NCI-H2227 treated with DMSO at 0.1 percent for 48 hours (cell line): ENCODE measurements at regions not wholly inside any gene's neighbourhood (a gene's known extent, or its start where the extent isn't known, plus 50 kb on each side); places are given as distances from the start of the nearest gene placed in this dataset.

ENCODE experiments used
- DNase-seq: peaks from one replicate; lab custom pipeline; 2025; lab: John Stamatoyannopoulos, UW

DNA sequence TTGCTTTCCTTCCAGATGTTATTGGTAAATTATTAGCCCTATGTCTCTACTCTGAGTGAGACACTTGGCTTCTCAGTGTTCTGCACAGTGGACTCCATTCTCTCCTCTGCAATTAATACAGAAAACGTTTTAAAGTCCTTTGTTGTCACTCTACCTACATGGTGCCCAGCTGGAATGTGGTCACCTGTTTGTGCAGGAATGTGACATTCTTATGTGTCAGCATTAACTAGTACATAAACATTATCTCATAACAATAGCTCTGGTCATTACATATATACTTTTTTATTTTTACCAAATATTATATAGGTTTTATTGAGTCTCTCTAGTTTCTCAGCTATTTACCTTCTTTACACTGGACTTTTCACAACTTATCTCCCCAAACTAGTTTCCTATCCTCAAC lies 147.0 kb upstream of the KCNMB2 start:
- DNase-seq: no peak

DNA sequence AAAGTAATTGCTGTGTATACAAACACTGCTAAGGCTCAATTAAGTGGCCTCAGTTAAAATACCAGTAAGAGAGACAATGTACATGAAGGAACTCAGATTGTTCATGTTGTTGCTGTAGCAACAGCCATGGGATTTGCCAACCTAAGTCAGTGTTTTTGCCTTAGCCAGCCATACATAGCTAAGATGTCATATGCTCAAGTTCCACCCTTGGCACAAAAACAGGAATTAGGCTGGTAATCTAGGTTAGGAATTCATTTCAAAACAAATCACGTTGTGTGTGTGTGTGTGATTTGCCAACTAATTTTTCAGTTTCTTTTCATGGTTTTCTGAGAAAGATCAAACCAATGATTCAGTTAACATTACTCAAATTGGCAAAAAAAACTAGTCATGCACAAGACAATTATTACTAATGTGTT lies 143.7 kb upstream of the KCNMB2 start:
- no peak for DNase-seq

GRCh38 chr3:178393146-178393545 lies 143.1 kb upstream of the KCNMB2 start:
- no peak for DNase-seq

GRCh38 chr3:178393824-178394223 lies 142.4 kb upstream of the KCNMB2 start:
- DNase-seq: no peak

DNA sequence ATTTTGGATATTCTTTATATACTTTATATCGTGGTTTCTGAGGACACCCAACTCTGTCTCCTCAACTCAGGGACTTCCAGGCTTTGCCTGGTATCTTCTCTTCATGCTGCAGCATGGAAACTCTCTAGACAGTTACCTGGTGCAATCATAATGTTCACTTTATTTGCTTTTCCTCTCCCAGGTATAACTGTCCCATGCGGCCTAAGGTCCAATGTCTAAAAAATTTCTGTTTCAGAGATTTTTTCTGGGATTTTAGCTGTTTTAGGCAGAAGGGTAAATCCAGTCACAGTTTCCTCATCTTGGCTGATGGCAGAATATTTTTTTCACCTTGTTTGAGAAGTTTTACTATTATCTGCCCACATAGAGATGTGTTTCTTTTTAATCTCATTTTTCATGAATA lies 139.9 kb upstream of the KCNMB2 start:
- DNase-seq: no peak

DNA sequence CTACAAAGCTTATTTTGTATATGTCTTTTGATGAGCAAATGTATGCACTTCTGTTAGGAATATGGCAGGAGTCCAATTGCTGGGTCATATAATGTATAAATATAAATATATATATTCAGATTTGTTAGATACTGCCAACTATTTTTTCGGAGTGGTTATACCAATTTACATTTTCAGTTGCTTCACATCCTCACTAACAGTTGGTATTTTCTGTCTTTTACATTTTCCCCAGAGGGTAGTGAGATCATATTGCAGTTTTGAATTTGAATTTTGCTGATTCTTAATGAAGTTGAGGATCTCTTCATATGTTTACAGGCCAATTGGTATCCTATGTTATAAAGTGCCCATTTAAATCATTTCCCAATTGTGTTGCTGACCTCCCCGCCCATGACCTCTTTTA lies 139.0 kb upstream of the KCNMB2 start:
- DNase-seq: no peak

- no peak for DNase-seq
Measured at GRCh38 chr3:178397836-178398235, 138.4 kb upstream of the KCNMB2 start.

DNA sequence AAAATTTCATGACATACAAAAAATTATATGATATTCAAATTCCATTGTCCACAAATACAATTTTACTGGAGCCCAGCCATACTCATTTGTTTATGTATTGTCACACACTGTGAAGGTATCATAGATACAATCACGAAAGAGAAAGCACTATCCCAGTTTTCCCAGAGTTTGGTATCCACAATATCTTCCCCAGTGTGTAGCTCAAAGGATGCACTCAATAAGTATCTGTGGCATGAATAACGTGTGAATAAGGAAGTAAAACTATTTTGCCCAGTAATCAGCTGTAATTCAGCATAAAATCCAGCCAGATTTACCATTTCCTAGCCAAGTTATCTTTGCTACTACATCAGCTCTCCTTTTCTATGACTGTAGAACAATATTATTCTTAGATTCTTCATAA lies 131.3 kb upstream of the KCNMB2 start:
- no peak for DNase-seq

DNA sequence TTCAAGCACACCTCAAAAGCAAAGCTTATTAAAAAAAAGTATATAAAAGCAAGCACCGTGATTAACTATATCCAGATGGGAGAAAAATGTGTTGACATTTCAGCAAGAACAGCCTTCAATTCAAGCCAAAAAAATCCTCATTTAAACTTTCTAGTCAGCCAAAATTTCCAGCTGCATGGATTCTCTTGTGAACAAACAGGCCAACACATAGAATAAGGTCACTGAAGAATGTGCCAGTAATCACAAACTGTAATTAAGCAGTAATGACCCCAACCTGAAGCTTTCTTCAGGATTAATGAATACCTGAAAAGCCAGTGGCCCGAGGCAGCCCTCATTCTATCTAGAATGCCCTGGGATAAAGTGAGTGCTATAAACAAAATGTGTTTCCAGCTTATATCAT lies 130.7 kb upstream of the KCNMB2 start:
- DNase-seq: peak; percentile 23

DNA sequence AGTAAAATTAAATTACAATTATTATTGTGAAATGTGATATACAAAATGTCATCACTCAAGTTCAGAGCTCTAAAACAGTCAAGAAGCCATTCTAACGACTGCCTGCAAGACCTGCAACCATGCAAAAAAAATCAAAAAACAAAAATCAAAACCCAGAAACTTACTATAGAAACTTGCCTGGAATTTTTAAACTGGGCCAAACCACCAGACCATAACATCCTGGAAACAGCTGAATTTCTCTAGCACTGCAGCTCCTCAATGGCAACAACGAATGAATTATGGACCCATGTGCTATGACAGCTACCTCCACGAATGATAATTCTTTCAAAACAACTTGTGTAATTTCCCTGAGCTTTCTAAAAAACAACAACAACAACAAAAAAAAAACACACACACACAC lies 130.0 kb upstream of the KCNMB2 start:
- no peak for DNase-seq

DNA sequence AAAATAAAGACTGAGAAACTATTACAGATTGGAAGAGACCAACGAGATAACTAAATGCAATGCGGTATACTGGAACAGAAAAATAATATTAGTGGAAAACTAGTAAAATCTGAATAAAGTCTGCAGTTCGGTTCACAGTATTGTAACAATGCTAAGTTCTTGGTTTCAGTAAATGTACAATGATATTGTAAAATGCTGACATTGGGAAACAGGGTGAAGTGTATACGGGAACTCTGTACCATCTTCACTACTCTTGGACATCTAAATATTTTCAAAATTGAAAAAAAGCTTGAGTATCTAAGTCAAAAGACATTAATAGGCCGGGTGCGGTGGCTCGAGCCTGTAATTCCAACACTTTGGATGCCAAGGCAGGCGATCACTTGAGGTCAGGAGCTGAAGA lies 120.9 kb upstream of the KCNMB2 start:
- DNase-seq: no peak

- DNase-seq: no peak
Measured at GRCh38 chr3:178417736-178418135, 118.5 kb upstream of the KCNMB2 start.

GRCh38 chr3:178419071-178419470 lies 117.2 kb upstream of the KCNMB2 start:
- no peak for DNase-seq

DNA sequence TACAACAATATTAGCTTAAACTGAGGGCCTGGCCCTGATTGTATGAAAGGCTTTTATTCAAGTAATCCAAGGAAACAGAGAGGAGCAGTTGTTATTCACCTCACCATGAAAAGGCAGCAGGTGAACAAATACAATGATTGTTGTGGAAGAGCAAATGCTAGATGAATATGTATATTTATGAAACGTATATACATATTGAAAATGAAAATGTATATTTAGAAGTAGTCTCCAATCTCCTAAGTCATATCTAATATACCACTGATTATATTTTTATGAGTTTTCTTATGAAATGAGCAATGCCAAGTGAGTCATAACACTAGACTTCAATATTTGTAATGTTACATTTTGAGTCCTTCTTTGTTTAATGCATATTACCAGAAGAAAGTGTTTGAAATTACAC lies 116.2 kb upstream of the KCNMB2 start:
- DNase-seq: no peak

DNA sequence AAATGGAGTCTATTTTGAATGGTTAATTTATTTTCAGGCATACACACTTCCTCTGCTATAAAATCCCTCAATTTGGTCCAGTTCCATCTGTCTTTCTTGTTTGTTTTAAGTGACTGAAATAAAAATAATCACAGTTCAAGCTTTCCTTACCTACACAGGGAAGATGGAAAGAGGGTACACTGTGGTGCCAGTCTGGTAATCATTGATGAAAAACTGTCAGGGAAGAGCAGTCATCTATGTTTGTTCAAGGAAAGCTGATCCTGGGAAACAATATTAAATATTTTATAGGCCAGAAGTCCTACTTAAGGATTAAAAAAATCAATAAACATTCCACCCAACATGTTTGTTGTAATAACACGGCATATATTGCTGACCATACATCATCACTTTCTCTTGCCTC lies 115.2 kb upstream of the KCNMB2 start:
- DNase-seq: no peak

GRCh38 chr3:178422406-178422805 lies 113.8 kb upstream of the KCNMB2 start:
- no peak for DNase-seq

- DNase-seq: no peak
Measured at GRCh38 chr3:178428037-178428436, 108.2 kb upstream of the KCNMB2 start.

DNA sequence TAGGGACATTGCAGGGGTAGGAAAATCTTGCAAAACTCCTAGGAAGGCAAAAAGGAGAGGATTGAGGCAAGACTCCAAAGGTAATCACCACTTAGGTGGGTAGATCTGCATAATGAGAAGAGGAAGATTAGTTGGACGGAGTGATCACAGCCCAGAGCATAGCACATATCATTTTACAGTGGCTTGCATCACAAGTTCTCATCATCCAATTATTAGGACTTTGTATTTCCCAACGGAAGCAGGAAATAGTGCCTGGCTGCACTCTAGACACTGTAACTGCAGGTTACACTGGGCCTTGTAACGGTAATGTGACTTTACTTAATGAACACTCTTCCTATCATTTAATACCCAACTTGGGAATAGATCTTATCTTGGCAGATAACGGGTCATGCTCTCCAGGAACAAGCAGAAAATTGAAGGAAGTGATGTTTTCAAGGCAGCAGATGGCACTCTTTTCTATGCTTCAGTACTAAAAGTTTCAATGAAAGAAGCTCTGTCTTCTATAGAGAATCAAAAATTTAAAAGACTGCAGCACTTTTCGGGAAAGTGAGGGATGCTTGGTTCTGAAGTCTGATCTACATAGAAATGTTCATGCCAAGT lies 101.9 kb upstream of the KCNMB2 start:
- peak; percentile 64 for DNase-seq

GRCh38 chr3:178435575-178435974 lies 100.7 kb upstream of the KCNMB2 start:
- DNase-seq: no peak

DNA sequence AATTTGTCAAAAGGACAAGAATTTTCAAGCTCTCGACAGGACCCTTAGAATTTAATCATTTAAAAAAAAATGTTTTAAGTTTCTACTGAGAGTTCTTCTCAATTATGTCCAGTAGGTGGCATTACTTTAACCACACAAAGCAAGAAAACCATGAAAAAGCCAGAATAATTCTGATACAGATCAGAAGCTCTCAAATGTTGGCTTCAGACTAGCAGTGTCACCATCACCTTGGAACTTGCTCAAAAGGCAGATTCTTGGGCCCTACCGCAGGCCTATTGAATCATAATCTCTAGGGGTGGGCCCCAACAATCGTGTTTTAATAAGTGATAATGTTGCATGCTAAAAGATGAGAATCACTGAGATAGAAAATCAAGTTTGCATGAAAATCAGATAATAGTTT lies 99.5 kb upstream of the KCNMB2 start:
- DNase-seq: peak; percentile 58

DNA sequence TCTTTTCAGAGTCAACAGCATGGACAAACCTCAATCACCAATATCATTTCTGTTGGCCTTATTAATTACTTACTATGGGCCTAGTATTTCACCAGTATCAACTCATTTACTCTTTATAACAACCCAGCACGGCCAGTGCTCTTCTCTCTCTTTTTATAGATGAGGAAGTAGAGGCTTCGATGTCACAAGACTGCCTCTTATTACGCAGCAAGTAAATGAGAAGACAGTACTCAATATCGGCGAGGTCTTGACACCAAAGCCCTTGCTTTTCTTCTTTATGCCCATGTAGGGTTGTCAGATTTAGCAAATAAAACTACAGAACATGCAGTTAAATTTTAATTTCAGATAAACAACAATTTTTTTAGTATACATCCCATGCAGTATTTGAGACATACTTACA lies 99.0 kb upstream of the KCNMB2 start:
- no peak for DNase-seq

- no peak for DNase-seq
Measured at GRCh38 chr3:178439504-178439903, 96.7 kb upstream of the KCNMB2 start.

GRCh38 chr3:178440043-178440442 lies 96.2 kb upstream of the KCNMB2 start:
- DNase-seq: no peak

GRCh38 chr3:178443634-178444033 lies 92.6 kb upstream of the KCNMB2 start:
- DNase-seq: no peak

DNA sequence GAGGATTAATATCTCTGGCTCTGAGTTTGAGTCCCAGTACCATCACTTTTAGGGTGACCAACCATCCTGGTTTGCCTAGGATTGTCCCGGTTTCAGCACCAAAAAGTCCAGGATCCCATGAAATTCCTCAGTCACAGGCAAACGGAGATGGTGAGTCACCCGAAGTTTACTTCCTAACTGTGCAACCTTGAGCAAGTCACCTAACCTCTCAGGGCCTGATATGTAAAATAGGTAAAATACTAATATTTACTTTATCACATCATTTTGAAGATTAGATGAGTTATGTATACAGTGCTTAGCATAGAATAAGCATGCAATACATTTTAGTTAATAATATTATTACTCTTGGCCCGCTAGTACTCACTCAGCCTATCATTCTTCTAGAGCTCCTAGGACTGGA lies 91.1 kb upstream of the KCNMB2 start:
- no peak for DNase-seq
